ENCODE measurements at regions not wholly inside any gene's neighbourhood (a gene's known extent, or its start where the extent isn't known, plus 50 kb on each side); places are given as distances from the start of the nearest gene placed in this dataset.

DNA sequence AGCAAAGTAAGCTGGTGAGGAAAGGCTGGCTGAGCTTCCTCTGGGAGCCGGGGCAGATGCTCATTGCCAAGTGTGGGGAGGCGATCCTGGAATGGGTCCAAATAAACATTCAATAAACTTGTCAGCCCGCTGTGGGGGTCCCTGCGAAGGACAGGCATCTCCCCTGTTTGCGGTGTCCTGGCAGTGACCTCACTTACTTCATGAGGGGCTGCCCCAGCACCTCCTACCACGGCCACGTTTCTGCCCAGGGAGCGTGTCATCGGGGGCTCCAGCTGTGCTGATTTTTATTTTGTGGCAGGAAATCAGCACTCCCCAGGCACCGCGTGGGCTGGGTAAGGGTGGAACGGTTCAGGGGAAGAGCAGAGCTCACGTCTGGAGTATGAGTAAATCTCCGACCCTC, 493.9 kb upstream of the B3GAT1 start:
- no peak for DNase-seq

DNA sequence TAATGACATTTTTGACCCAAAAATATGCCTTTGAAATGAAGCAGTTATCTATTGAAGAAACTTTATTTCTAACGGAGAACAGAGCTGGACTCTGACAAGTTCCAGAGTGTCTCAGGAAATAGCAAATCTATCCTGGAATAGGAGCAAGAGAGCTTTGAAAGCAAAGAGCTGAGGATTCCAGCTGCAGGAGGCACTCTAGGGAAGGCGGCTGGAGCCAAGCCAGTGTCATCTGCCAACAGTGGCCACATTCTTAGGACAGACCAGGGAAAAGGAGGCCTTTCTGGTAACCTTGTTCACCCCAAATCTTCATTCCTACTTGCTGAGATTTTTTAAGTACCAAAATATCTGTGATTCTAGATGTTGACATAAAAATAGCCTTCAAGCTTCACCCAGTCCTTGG, 493.5 kb upstream of the B3GAT1 start:
- no peak for DNase-seq

DNA sequence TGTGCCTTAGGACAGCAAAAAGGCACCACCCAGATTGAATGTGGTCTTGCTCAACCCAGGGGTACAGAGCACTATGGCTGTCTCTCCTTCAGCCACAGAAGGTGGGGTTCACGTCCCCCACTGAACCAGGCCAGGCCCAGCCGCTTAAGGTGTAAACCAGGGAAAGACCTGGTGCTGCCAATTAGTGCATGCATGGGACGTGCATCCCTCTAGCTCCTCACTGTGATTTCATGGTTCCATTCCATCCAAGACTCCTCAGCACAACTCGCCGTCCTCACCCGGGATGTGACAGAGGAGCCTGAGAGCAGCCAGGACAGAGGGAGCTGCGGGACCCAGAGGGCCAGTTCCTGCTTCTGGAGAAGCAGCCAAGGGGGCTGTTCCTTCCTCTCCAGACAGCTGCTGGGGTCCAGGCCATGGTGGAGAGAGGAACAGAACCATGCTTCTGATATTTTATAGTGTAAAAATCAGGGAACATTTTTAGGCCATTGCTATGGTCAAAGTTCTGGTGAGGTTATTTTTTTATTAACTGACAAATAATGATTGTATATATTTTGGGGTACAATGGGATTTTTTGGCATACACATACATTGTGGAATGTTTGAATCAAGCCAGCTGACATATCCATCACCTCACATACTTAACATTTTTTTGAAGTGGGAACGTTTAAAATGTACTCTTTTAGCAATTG, 492.2 kb upstream of the B3GAT1 start:
- DNase-seq, result no peak

DNA sequence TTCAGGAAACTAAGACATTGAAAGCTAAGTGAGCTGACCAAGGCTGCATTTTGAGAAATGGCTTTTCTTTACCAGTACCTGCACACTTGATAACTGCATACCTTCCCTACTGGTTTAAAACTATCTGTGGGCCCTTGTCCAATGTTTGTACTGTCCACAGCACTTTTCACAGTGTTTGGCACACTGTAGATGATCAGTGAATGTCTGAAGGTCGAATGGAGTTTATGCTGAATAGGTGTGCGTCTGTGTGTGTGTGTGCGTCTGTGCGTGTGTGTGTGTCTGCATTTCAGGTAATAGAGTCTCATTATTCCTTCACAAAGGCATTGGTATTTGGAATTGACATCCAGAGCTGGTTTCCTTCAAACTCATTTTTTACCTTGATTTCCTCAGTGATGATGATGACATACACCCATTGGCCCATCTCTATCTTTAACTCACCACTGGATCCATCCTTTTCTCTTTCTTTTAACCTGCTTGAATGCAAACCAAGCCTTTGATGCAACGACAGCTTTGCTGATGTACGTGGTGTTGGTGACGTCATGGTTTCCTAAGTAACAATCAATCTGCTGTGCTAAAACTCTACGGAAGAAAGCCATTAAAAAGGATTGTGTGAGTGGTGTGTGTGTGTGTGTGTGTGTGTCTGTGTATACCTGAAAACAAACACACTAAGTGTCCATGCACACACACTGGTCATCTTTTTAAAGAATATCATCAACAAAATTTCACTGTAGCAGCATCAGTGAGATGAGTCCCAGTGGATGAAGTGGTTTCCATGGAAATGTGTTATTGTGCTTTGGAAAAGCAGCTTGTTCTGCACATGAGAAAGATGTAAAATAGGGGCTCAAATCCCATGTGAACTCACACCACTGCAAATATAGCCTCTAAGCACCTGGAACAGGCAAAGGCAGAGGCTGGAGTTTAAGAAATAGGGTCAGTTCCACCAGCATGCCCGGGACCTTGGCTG, 490.2 kb upstream of the B3GAT1 start:
- DNase-seq, result no peak

DNA sequence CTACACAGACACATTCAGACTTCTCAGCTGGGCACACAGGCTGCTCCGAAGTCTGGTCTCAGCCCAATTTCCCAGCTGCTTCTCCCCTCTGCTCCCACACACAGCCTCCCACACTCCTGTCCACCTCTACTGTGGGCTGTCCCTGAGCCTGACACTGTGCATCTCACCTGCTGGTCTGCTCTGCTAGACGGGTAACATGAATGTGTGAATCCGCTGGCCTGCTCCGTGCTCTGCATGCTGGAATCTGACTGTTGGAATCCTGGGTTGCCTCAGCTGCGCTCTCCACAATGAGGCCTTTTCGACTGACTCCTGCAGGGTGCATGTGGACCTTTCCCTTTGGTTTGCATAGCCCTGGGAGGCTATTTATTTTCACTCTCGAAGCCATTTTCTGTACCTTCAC, 489.5 kb upstream of the B3GAT1 start:
- no peak for DNase-seq

DNA sequence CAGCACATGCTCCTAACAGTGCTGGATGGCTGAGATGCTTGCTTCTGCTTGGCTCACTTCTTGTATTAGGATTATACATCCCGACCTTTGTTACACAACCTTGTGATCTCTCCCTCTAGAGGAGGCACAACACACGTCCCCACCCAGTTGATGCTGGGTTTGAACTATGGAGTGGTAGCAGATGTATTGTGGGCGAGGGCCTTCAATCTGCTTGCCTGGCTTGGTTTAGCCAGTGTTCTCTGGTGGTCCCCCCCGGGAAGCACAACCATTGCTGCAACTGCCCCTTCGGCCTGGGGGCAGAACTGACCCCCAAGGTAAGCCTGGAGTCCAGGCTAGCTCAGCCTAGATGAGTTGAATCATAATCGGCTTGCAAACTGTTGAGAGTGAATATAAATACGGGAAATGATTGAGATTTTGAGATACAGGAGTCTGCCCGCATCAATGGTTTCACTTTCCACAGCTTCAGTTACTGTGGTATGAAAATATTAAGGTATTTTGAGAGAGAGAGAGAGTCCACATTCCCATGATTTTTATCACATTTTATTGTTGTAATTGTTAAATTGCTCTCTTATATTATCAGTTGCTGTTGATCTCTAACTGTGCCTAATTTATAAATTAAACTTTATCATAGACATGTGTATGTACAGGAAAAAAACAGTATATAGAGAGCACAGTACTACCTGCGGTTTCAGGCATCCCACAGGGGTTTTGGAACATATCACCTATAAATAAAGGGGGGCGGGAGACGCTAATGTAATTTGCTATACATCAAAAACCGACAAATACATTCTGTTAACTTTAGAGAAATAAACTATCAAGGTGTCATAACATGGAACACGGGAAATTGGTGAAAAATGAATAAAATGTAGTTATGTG, 482.0 kb upstream of the B3GAT1 start:
- no peak for DNase-seq

DNA sequence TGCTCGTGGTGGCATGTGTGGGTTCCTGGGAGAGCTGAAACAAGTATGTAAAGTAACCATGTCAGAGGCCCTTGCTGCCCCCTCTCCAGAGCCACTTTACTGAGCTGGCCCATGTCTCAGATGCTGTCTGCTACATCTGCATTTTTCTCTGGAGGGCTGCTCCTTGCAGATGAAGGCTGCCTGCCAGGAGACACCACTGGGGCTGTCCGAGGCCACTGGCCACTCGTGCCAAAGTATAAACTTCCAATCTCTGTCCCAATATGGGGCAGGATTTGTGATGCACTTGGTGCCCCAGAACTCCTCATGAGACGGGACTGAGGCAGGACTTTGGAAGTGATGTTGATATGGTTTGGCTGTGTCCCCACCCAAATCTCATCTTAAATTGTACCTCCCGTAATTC, 478.4 kb upstream of the B3GAT1 start:
- DNase-seq, result no peak

- DNase-seq, result no peak
Observed at GRCh38 chr11:134889832-134890231, 477.8 kb upstream of the B3GAT1 start.

GRCh38 chr11:134888821-134889220, 476.8 kb upstream of the B3GAT1 start:
- no peak for DNase-seq

DNA sequence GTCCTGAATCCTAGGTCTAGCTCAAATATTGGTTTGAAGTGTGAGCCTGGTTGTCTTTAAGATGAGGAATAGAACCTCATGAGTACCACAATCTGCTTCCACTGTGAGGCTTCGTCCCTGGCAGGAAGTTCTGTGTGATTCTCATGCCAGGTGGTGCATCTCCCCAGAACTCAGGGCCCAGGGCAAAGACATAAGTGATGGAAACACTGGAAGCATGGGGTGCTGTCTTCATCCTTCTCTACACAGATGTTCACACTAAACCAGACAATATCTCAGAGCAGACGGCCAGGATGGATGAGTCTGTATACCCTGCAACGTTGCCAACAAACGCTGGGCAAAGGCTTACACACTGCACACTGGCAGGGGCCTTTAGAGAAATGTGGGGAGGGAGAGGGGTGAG, 475.9 kb upstream of the B3GAT1 start:
- DNase-seq, result no peak

GRCh38 chr11:134883484-134883883, 471.4 kb upstream of the B3GAT1 start:
- no peak for DNase-seq

GRCh38 chr11:134882671-134883297, 470.7 kb upstream of the B3GAT1 start:
- DNase-seq, result no peak

GRCh38 chr11:134882141-134882540, 470.1 kb upstream of the B3GAT1 start:
- no peak for DNase-seq

- DNase-seq, result no peak
Observed at GRCh38 chr11:134880788-134881187, 468.7 kb upstream of the B3GAT1 start.

- no peak for DNase-seq
Observed at GRCh38 chr11:134879931-134880330, 467.9 kb upstream of the B3GAT1 start.

- no peak for DNase-seq
Observed at GRCh38 chr11:134879341-134879740, 467.3 kb upstream of the B3GAT1 start.

GRCh38 chr11:134878785-134879184, 466.7 kb upstream of the B3GAT1 start:
- no peak for DNase-seq

DNA sequence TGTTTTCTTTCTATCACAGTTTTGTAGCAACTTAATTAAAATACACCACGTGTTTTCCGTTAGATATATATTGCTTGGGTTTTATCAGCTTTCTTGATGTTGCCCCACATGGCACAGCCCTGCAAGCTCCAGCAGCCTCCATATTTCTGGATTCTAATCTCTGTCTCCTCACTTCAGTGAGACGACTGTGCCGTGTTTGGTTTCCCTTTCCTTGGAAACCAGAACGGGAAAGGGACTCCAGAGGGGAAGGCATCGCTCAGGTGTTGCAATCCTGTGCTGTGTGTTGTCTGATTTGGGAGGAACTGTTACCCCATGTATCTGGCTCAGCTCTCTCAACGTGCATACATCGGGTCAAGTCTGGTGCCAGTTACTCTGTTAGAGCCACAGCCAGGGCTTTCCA, 464.2 kb upstream of the B3GAT1 start:
- no peak for DNase-seq

DNA sequence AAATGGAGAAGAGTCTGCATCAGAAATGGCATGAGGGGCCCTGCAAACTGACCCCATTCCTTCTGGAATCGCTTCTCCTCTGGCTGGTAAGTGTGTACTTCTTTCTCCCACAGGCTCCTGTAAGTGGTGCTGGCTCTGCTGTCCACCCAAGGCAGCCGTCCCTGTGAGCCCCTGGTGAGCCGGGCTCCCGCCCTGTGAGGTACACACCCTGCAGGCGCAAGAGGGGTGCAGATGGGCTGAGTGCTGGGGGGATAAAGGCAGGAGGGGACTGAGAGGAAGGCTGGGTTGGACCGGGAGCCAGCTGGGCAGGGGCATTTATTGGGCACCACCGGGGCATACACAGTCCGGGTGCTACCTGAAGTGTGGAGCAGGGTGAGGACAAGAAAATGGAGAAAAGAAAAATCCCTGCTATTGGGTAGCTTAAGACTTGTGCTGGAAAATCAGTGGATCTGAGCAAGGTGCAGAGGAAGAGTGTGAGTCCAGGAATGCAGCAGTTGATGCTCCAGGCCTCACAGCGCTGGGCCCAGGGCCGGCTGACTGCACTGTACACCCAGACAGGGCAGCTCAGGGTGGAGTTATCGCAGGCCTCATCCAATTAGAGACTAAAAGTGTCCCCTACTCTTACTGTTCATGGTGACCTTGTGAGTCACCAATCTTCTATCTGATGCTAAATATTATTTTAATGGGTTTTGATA, 455.1 kb upstream of the B3GAT1 start:
- no peak for DNase-seq

DNA sequence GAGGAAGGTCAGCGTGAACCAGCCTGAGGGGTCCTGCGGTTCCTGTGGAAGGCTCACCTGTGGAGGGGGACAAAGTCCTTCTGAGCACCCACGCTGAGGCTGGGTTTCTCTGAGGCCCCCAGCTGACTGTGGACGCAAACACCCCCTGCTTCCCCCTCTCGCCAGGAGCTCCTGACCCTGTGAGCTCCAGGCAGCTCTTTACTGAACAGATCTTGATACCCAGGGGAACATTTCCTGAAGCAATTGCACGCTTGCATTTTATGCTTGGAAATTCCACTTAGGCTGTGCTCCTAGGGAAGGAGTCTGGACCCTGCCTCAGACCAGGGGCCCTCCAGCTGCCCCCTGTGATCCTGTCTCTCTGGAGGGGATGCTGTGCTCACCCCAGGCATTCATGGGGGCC, 454.2 kb upstream of the B3GAT1 start:
- no peak for DNase-seq

DNA sequence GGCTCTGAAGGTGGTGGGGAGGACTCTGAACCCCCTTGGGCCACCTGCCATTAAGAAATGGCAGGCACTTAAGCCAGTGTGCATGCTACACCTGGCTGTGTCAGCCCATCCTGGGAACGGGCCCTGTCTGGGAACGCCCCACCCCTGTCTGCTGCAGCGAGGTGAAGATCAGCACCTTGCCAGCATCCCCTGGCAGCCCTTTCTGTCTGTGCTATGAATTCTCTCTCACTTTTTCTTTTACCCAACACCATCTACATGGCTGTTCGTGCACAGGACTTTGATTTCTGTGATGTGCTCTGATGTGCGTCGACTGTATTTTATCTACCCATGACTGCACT, 452.9 kb upstream of the B3GAT1 start:
- DNase-seq, result no peak

DNA sequence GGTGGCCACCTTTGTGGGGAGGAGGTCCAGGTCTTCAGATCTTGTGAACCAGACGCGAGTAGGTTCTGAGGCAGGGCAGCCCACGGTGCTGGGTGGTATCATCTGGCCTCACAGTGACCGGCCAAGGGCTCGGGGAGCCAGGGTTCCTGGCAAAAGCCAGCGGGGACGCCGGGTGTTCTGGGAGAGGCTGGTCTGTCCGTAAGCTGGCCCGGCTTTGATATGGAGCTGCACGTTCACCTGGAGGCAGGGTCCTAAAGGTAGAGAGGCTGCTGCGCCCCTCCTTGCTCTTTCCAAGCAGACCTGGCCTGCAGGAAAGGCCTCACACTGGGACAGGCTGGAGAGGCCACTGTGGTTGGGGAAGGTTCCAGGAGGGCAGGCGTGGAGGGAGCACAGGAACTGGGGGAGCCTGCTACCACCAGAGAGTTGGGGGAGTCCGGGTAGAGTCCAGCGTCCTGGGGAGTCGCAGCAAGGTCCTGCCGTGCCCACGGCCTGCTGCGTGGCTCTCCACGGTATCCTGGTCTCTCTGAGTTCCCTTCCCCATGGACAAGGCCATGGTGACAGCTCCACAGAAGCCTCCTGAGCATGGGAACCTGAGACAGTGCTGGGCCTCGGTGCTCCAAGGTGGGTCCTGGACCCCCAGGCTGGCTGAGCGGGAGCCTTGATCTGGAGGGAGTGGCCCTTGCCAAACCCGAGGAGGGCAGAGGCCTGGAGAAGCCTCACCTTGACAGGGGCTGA, 452.4 kb upstream of the B3GAT1 start:
- DNase-seq, result no peak
